Natural killer cell (primary cell): ENCODE measurements at regions not wholly inside any gene's neighbourhood (a gene's known extent, or its start where the extent isn't known, plus 50 kb on each side); places are given as distances from the start of the nearest gene placed in this dataset.

Source experiments
- ATAC-seq, 3 donors: fragments of 150-1000 bp in 2 of 3; fragments of 200-7000 bp in 1 of 3; cut with Tn5 transposase; 1 replicate in 1 of 3; 2 replicates in 2 of 3; pipeline ENCODE4 v1.10.0; 2021; ENCODE audit warnings: mild to moderate bottlenecking in 2 of 3, moderate library complexity in 2 of 3
- DNase-seq, 2 donors: peaks; one replicate each; pipeline versions ENCODE4 v3.0.0 to v3.0.0-alpha.2; 2013 to 2021; ENCODE audit warnings: mixed read lengths in 1 of 2
- H3K27ac ChIP-seq: one replicate; pipeline ENCODE4 v1.5.1; 2013; ENCODE audit warnings: mild to moderate bottlenecking, low read length
- H3K27me3 ChIP-seq: one replicate; pipeline ENCODE4 v1.6.1; 2013; ENCODE audit warnings: low read length; ENCODE audit not compliant: control insufficient read depth, insufficient read depth
- H3K36me3 ChIP-seq: one replicate; pipeline ENCODE4 v1.6.1; 2013; ENCODE audit warnings: low read length; ENCODE audit not compliant: control insufficient read depth, insufficient read depth
- H3K4me1 ChIP-seq: one replicate; pipeline ENCODE4 v1.6.1; 2013; ENCODE audit warnings: low read length; ENCODE audit not compliant: control insufficient read depth, insufficient read depth
- H3K4me3 ChIP-seq: one replicate; pipeline ENCODE4 v1.5.1; 2013; ENCODE audit warnings: low read length
- H3K9me3 ChIP-seq: one replicate; pipeline ENCODE4 v1.6.1; 2013; ENCODE audit warnings: low read length; ENCODE audit not compliant: control insufficient read depth, insufficient read depth
- H3K27ac Mint-ChIP-seq, 2 donors: one replicate each; pipeline ENCODE4 v1.8.0; 2022; ENCODE audit warnings: mild to moderate bottlenecking in 2 of 2, mixed read lengths in 2 of 2, moderate library complexity in 1 of 2
- H3K27me3 Mint-ChIP-seq, 2 donors: one replicate each; pipeline ENCODE4 v1.8.0; 2022; ENCODE audit warnings: low read depth in 2 of 2, mixed read lengths in 2 of 2
- H3K36me3 Mint-ChIP-seq: one replicate; pipeline ENCODE4 v1.8.0; 2022; ENCODE audit warnings: mixed read lengths
- H3K4me1 Mint-ChIP-seq, 2 donors: one replicate each; pipeline ENCODE4 v1.8.0; 2022; ENCODE audit warnings: mixed read lengths in 2 of 2
- H3K4me3 Mint-ChIP-seq: one replicate; pipeline ENCODE4 v1.8.0; 2022; ENCODE audit warnings: mild to moderate bottlenecking, moderate library complexity, mixed read lengths
- H3K9me3 Mint-ChIP-seq, 2 donors: one replicate each; pipeline ENCODE4 v1.8.0; 2022; ENCODE audit warnings: mixed read lengths in 2 of 2
- CTCF ChIP-seq: fragments of 200-600 bp; IDR thresholded peaks from one replicate; pipeline ENCODE4 v1.8.0; 2022; ENCODE audit warnings: antibody characterized with exemption
- WGBS: methylation state at CpG from one replicate; pipeline ENCODE4 v1.1.7; 2013; ENCODE audit warnings: missing lambda C conversion rate; ENCODE audit not compliant: insufficient coverage; 5-methylcytosine and 5-hydroxymethylcytosine counted together
- intact Hi-C: fragments of 100-400 bp; cut with micrococcal nuclease; formaldehyde crosslinking; loops from one replicate; pipeline ENCODE4 v1.14.2; 2022

GRCh38 chrX:46144566-46144965 is 400.7 kb downstream of the ZNF674 start:
- H3K27ac ChIP-seq: no peak overlapping the region
- no peak for TF ChIP-seq CTCF
- H3K4me3 Mint-ChIP-seq: no peak overlapping the region
- no peaks in the 10 kb centered on the region for H3K4me1 ChIP-seq
- peaks cover 0 to 43% of the 10 kb centered on the region in 2 donors for H3K27me3 Mint-ChIP-seq
- H3K4me3 ChIP-seq: no peak overlapping the region
- DNase-seq (no peak), ATAC-seq (no peak)
- H3K27me3 ChIP-seq: no peaks in the 10 kb centered on the region
- no CpG with 5 or more reads among the region's 1 CpG for WGBS
- no peaks in the 10 kb centered on the region for H3K9me3 Mint-ChIP-seq
- H3K9me3 ChIP-seq: no peaks in the 10 kb centered on the region
- no peaks in the 10 kb centered on the region for H3K36me3 Mint-ChIP-seq
- H3K4me1 Mint-ChIP-seq: no peaks in the 10 kb centered on the region
- H3K27ac Mint-ChIP-seq: no peak overlapping the region
- no peaks in the 10 kb centered on the region for H3K36me3 ChIP-seq
- intact Hi-C loops: no loop called here

- H3K27ac Mint-ChIP-seq: no peak overlapping the region
- no peaks in the 10 kb centered on the region for H3K4me1 Mint-ChIP-seq
- H3K27me3 ChIP-seq: no peaks in the 10 kb centered on the region
- no peak overlapping the region for H3K4me3 ChIP-seq
- no peaks in the 10 kb centered on the region for H3K36me3 ChIP-seq
- peaks cover 0 to 25% of the 10 kb centered on the region in 2 donors for H3K27me3 Mint-ChIP-seq
- no peaks in the 10 kb centered on the region for H3K9me3 Mint-ChIP-seq
- H3K27ac ChIP-seq: no peak overlapping the region
- H3K4me1 ChIP-seq: no peaks in the 10 kb centered on the region
- ATAC-seq (no peak), DNase-seq (no peak)
- intact Hi-C loops: no loop called here
- no peak overlapping the region for H3K4me3 Mint-ChIP-seq
- 79% methylated on average over 2 of the region's 2 CpGs for WGBS
- no peak for TF ChIP-seq CTCF
- H3K36me3 Mint-ChIP-seq: no peaks in the 10 kb centered on the region
- H3K9me3 ChIP-seq: no peaks in the 10 kb centered on the region
These were observed 404.9 kb downstream of the ZNF674 start for GRCh38 chrX:46140272-46140671.

GRCh38 chrX:46130247-46130646 is 415.0 kb downstream of the ZNF674 start:
- ATAC-seq: no peak
- Mint-ChIP-seq H3K4me3 (no peak overlapping the region), H3K36me3 (no peaks in the 10 kb centered on the region), H3K9me3 (no peaks in the 10 kb centered on the region), H3K27me3 (peaks cover 3 to 26% of the 10 kb centered on the region in 2 donors), H3K4me1 (no peaks in the 10 kb centered on the region), H3K27ac (no peak overlapping the region)
- TF ChIP-seq CTCF: no peak
- H3K9me3 ChIP-seq: no peaks in the 10 kb centered on the region
- no peaks in the 10 kb centered on the region for H3K27me3 ChIP-seq
- intact Hi-C loops: no loop called here
- H3K4me3 ChIP-seq: no peak overlapping the region
- DNase-seq: no peak
- WGBS: 82% methylated on average over 3 of the region's 6 CpGs
- no peaks in the 10 kb centered on the region for H3K36me3 ChIP-seq
- H3K4me1 ChIP-seq: no peaks in the 10 kb centered on the region
- H3K27ac ChIP-seq: no peak overlapping the region

- no peaks in the 10 kb centered on the region for H3K36me3 ChIP-seq
- H3K27ac ChIP-seq: no peak overlapping the region
- intact Hi-C loops: no loop called here
- Mint-ChIP-seq H3K27me3 (peaks cover 0 to 23% of the 10 kb centered on the region in 2 donors), H3K36me3 (no peaks in the 10 kb centered on the region), H3K4me3 (no peak overlapping the region), H3K9me3 (no peaks in the 10 kb centered on the region), H3K4me1 (no peaks in the 10 kb centered on the region), H3K27ac (no peak overlapping the region)
- no peak overlapping the region for H3K4me3 ChIP-seq
- WGBS: no CpG with 5 or more reads among the region's 1 CpG
- no peaks in the 10 kb centered on the region for H3K9me3 ChIP-seq
- ATAC-seq (no peak), DNase-seq (no peak)
- no peak for TF ChIP-seq CTCF
- no peaks in the 10 kb centered on the region for H3K27me3 ChIP-seq
- H3K4me1 ChIP-seq: no peaks in the 10 kb centered on the region
These were observed 420.1 kb downstream of the ZNF674 start for GRCh38 chrX:46125111-46125510.
